CD4-positive, alpha-beta T cell treated with Interleukin-21 for 1 hour (primary cell): ENCODE measurements at regions not wholly inside any gene's neighbourhood (a gene's known extent, or its start where the extent isn't known, plus 50 kb on each side); places are given as distances from the start of the nearest gene placed in this dataset.
A peak's percentile ranks its signal among the peaks of the same experiment; 100 is the strongest.
"Not testable (repeated sequence)": the region's sequence is repeated elsewhere in the genome, so short reads cannot be mapped to it uniquely, and the experiment has no call there.

Experiments used
- DNase-seq: peaks from one replicate; pipeline ENCODE4 v3.0.0-alpha.2; 2020

DNA sequence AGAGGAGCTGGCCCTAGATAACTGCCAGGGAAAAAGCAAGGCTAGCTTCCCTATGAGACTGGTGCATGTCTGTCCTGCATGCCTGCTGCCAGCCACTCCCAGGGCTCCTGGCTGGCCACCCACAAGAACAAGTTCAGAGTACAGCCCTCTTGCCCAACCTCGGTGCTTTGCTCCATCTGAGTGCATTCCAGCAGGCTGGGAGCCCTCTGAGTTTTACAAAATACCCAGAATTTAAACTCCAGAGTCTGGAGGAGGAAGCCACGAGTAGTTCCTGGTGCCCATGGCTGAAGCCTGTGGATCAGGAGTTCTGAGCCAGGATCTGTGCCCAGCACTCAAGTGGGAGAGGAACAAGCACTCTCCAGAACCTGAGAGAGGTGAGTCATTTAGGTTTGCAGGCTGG lies 111.6 kb downstream of the MAGEE2 start:
- DNase-seq = no peak

DNA sequence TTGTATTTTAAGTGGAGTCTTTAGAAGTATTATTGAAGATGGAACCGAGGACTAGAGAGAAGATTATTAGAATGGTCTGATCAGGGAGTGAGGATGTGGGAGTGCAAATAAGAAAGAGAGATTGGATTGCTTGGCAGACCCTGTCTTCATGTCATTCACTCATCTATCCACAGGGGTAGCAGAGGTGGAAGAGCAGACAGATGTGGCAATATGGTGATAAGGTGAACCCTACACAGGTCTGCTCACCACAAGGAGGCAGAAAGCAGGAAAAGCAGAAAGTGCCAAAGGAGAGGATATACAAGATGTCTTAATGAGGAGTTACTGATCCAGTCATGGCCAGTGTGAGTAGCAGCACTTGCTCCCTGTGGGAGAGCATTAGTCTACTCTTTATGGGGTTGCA lies 129.4 kb downstream of the MAGEE2 start:
- no peak for DNase-seq

GRCh38 chrX:75649829-75650228 lies 127.0 kb upstream of the ZDHHC15 start:
- no peak for DNase-seq

DNA sequence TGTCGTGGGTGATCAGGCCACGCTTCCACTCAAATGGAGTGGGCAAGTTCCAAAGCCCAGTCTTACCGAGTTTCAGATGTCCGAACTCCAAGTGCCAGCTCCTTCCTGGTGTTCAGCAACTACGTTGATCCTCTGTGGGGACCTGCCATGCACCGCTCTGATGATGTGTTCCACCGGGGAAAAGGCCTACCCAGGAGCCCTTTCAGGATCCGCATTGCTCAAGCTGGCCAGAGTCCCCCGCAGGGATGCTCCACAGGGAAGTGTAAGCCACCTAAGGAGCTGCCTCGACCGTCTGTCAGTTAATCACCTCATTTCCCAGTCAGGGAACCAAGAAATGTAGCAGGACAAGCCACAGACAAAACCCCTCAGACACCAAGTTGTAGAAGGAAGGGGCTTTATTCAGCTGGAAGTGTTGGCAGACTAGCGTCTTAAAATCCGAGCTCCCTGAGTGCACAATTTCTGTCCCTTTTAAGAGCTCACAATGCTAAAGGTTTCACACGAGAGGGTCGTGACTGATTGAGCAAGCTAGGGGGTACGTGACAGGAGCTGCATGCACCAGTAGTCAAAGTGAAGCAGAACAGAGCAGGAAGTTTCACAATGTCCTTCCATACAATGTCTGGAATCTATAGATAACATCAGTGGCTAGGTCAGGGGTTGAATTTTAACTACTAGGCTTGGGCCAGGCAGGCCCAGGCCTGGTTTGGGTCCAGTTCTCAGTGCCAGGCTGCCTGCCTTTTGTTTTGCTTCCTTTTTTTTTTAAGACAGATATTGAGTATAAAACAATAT lies 126.2 kb upstream of the ZDHHC15 start:
- DNase-seq = no peak

DNA sequence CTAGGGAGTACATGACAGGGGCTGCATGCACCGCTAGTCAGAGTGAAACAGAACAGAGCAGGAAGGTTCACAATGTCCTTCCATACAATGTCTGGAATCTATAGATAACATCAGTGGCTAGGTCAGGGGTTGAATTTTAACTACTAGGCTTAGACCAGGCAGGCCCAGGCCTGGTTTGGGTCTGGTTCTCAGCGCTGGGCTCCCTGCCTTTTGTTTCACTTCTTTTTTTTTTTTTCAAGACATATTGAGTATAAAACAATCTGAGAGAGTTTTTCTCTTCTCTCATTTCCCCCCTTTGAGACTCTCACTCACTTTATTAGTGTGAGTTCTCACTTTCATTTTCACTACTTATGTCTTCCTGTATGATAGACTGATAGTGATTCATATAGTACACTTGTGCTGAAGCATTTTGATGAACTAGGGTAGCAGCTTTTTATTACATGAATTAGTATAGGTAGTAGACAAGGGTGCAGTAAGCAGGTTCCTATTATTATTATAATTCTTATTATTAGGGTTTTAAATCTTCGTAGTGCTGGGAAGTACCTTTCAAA lies 120.0 kb upstream of the ZDHHC15 start:
- DNase-seq = no peak

DNA sequence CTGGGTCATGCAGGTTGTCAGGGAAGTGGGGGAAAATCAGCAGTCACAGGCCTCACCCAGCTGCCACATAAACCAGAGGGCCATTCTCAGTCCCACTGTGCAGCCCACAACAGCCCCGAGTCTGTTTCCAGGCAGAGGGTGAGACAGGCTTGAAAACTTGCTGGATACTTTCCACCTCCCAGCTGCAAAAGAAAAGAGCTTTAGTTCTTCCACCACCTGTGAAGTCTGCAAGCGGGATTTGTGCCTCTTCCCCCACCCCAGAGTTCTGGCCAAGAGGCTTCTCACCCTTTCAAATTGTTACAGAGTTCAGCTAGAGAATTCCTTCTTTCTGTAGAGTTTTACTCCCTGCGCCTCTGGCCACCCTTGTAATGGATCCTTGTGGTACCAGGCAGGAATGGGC lies 115.5 kb upstream of the ZDHHC15 start:
- no peak for DNase-seq

GRCh38 chrX:75625232-75625631 lies 102.4 kb upstream of the ZDHHC15 start:
- DNase-seq = no peak

GRCh38 chrX:75623535-75623934 lies 100.7 kb upstream of the ZDHHC15 start:
- no peak for DNase-seq

DNA sequence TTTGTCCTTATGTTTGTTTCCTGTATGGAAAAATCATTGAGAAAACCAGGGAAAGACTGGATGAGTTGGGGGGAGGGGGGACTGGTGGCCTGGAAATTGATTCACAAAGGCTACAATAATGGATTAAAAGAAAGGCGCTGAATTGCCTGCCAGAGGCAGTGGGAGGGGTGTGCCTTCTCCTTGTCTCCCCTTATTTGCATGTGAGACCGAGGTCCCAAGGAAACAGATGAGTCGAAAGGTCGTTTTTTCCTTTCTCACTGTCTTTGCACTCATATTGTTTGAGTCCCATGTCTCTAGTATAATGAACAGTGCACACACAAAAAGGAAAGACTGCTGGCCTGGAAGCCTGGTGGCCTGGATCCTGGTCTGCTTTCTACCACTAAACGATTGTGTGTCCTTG lies 86.6 kb upstream of the ZDHHC15 start:
- DNase-seq = no peak

DNA sequence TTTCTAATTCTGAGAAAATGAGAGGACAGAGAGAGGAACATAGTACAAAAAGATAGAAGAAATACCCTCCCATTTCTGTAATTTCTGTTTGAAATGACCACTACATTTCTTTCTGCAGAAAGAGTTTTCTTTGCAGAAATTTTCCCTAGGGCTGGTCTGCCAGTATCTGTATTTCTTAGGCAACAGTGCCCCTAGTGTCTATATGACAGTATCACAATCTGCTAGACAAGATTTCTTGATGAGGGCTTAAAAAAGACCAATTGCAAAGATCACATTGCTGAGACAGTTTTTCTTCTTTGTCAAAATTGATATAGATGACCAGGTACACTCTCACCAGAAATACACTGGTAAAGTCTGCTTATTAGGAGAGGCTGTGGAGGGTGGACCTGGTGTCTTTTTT lies 81.0 kb upstream of the ZDHHC15 start:
- DNase-seq = peak; percentile 30

GRCh38 chrX:75602022-75602421 lies 79.2 kb upstream of the ZDHHC15 start:
- not testable (repeated sequence) for DNase-seq

DNA sequence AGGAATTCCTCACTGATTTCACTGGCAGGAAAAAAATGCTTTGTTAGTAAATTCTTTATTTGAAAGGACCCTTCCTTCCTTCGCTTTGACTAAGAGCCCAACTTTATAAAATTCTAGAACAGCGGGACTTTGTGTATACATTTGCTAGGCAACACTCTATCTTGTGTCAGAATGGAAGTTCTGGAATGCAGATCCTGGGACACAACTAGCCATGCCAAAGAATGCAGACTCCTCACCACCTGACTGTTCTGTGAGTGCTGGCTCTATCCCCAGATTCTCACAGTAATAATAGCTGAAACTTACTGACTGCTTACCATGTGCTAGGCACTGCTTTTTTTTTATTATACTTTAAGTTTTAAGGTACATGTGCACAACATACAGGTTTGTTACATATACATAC lies 73.3 kb upstream of the ZDHHC15 start:
- no peak for DNase-seq

GRCh38 chrX:75593186-75593585 lies 70.3 kb upstream of the ZDHHC15 start:
- not testable (repeated sequence) for DNase-seq

- no peak for DNase-seq
These were observed 59.7 kb upstream of the ZDHHC15 start for GRCh38 chrX:75582511-75582910.
